H9 (cell line): ENCODE measurements at regions not wholly inside any gene's neighbourhood (a gene's known extent, or its start where the extent isn't known, plus 50 kb on each side); places are given as distances from the start of the nearest gene placed in this dataset.

Experiments used
- DNase-seq: peaks from one replicate; pipeline ENCODE4 v3.0.0-alpha.2; 2017
- H2AFZ ChIP-seq: one replicate; pipeline ENCODE4 v1.6.1; 2013; ENCODE audit warnings: mild to moderate bottlenecking, low read length, control low read depth, moderate library complexity
- H2AK5ac ChIP-seq: 2 replicates; pipeline ENCODE4 v1.6.1; 2013; ENCODE audit warnings: low read length, control low read depth, mixed read lengths; ENCODE audit not compliant: insufficient read length
- H2BK120ac ChIP-seq: one replicate; pipeline ENCODE4 v1.6.1; 2013; ENCODE audit warnings: low read depth, mild to moderate bottlenecking, low read length, control low read depth, inconsistent platforms; ENCODE audit not compliant: poor library complexity, severe bottlenecking
- H2BK12ac ChIP-seq: 2 replicates; pipeline ENCODE4 v1.6.1; 2013; ENCODE audit warnings: low read length, control low read depth, mixed read lengths, low read depth; ENCODE audit not compliant: insufficient read length
- H2BK15ac ChIP-seq: 2 replicates; pipeline ENCODE4 v1.6.1; 2013; ENCODE audit warnings: low read depth, low read length, control low read depth
- H2BK20ac ChIP-seq: one replicate; pipeline ENCODE4 v1.6.1; 2013; ENCODE audit warnings: low read depth, mild to moderate bottlenecking, low read length, control low read depth, inconsistent platforms; ENCODE audit not compliant: poor library complexity, severe bottlenecking
- H2BK5ac ChIP-seq: 2 replicates; pipeline ENCODE4 v1.6.1; 2013; ENCODE audit warnings: low read length, control low read depth, mixed read lengths; ENCODE audit not compliant: insufficient read length
- H3K14ac ChIP-seq: 2 replicates; pipeline ENCODE4 v1.6.1; 2013; ENCODE audit warnings: low read length, control low read depth; ENCODE audit not compliant: insufficient read depth
- H3K18ac ChIP-seq: 2 replicates; pipeline ENCODE4 v1.6.1; 2013; ENCODE audit warnings: low read depth, mild to moderate bottlenecking, mixed read lengths, low read length, control low read depth; ENCODE audit not compliant: insufficient read length
- H3K23ac ChIP-seq: 2 replicates; pipeline ENCODE4 v1.6.1; 2013; ENCODE audit warnings: low read length, control low read depth, mixed read lengths, low read depth; ENCODE audit not compliant: insufficient read length
- H3K23me2 ChIP-seq: 2 replicates; pipeline ENCODE4 v1.6.1; 2013; ENCODE audit warnings: low read depth, mild to moderate bottlenecking, mixed read lengths, low read length, control low read depth; ENCODE audit not compliant: insufficient read length, poor library complexity, severe bottlenecking
- H3K27ac ChIP-seq: 2 replicates; pipeline ENCODE4 v1.5.1; 2013; ENCODE audit warnings: low read length, control low read depth, mixed read lengths, low read depth; ENCODE audit not compliant: insufficient read length
- H3K27me3 ChIP-seq: 2 replicates; pipeline ENCODE4 v1.6.1; 2013; ENCODE audit warnings: low read length, control low read depth, inconsistent platforms; ENCODE audit not compliant: insufficient read depth
- H3K4ac ChIP-seq: 2 replicates; pipeline ENCODE4 v1.6.1; 2013; ENCODE audit warnings: low read depth, mild to moderate bottlenecking, control low read depth, inconsistent platforms, low read length, moderate library complexity
- H3K4me1 ChIP-seq: 2 replicates; pipeline ENCODE4 v1.6.1; 2013; ENCODE audit warnings: low read length, control low read depth, inconsistent platforms; ENCODE audit not compliant: insufficient read depth
- H3K4me2 ChIP-seq: 2 replicates; pipeline ENCODE4 v1.6.1; 2013; ENCODE audit warnings: low read length, control low read depth, mixed read lengths; ENCODE audit not compliant: insufficient read length, insufficient read depth
- H3K56ac ChIP-seq: 2 replicates; pipeline ENCODE4 v1.6.1; 2013; ENCODE audit warnings: low read depth, mild to moderate bottlenecking, mixed read lengths, low read length, control low read depth; ENCODE audit not compliant: insufficient read length
- H3K79me1 ChIP-seq: 2 replicates; pipeline ENCODE4 v1.6.1; 2013; ENCODE audit warnings: low read depth, mild to moderate bottlenecking, moderate library complexity, low read length, control low read depth, inconsistent platforms; ENCODE audit not compliant: insufficient read depth, poor library complexity, severe bottlenecking
- H3K79me2 ChIP-seq: 2 replicates; pipeline ENCODE4 v1.6.1; 2013; ENCODE audit warnings: low read length, control low read depth, inconsistent platforms; ENCODE audit not compliant: insufficient read depth
- H3K9ac ChIP-seq: 2 replicates; pipeline ENCODE4 v1.6.1; 2013; ENCODE audit warnings: low read length, control low read depth, mixed read lengths; ENCODE audit not compliant: insufficient read length; ENCODE audit errors: extremely low read depth
- H3K9me3 ChIP-seq: one replicate; pipeline ENCODE4 v1.6.1; 2013; ENCODE audit warnings: low read depth, low read length, inconsistent platforms; ENCODE audit not compliant: control insufficient read depth
- H3T11ph ChIP-seq: one replicate; pipeline ENCODE4 v1.6.1; 2013; ENCODE audit warnings: mild to moderate bottlenecking, low read length, control low read depth, inconsistent platforms
- H4K20me1 ChIP-seq: one replicate; pipeline ENCODE4 v1.6.1; 2013; ENCODE audit not compliant: control insufficient read depth, insufficient read length, insufficient read depth
- H4K5ac ChIP-seq: 2 replicates; pipeline ENCODE4 v1.6.1; 2013; ENCODE audit warnings: low read depth, mild to moderate bottlenecking, mixed read lengths, low read length, control low read depth; ENCODE audit not compliant: insufficient read length
- H4K8ac ChIP-seq: replicated peaks from 2 replicates; pipeline ENCODE4 v1.6.1; 2013; ENCODE audit warnings: low read length, control low read depth, mixed read lengths, low read depth; ENCODE audit not compliant: insufficient read length
- H4K91ac ChIP-seq: 2 replicates; pipeline ENCODE4 v1.6.1; 2013; ENCODE audit warnings: low read depth, mild to moderate bottlenecking, moderate library complexity, mixed read lengths, low read length, control low read depth; ENCODE audit not compliant: insufficient read length
- H3K27ac Mint-ChIP-seq, 3 experiments: 2 replicates in 2 of 3; 3 replicates in 1 of 3; pipeline ENCODE4 v1.8.0; 2020 to 2021; ENCODE audit warnings: mixed read lengths in 3 of 3, mild to moderate bottlenecking in 1 of 3, moderate library complexity in 1 of 3
- H3K27me3 Mint-ChIP-seq: 2 replicates; pipeline ENCODE4 v1.8.0; 2021; ENCODE audit warnings: low read depth, mild to moderate bottlenecking, moderate library complexity, mixed read lengths
- H3K36me3 Mint-ChIP-seq, 3 experiments: 2 replicates in 2 of 3; 3 replicates in 1 of 3; pipeline ENCODE4 v1.8.0; 2020 to 2021; ENCODE audit warnings: low read depth in 3 of 3, mixed read lengths in 3 of 3; ENCODE audit not compliant: insufficient read depth in 1 of 3
- H3K4me1 Mint-ChIP-seq, 2 experiments: 2 replicates each; pipeline ENCODE4 v1.8.0; 2020; ENCODE audit warnings: mixed read lengths in 2 of 2
- H3K4me3 Mint-ChIP-seq, 2 experiments: 2 replicates in 1 of 2; 3 replicates in 1 of 2; pipeline ENCODE4 v1.8.0; 2020 to 2021; ENCODE audit warnings: mild to moderate bottlenecking in 2 of 2, mixed read lengths in 2 of 2, moderate library complexity in 1 of 2
- H3K9me3 Mint-ChIP-seq, 2 experiments: 2 replicates in 1 of 2; 3 replicates in 1 of 2; pipeline ENCODE4 v1.8.0; 2020; ENCODE audit warnings: mild to moderate bottlenecking in 2 of 2, mixed read lengths in 2 of 2, moderate library complexity in 1 of 2
- CTCF ChIP-seq: fragments of 200-600 bp; sonication (generic); conservative IDR thresholded peaks from 3 replicates; pipeline ENCODE4 v1.8.0; 2021; ENCODE audit warnings: antibody characterized with exemption, mild to moderate bottlenecking
- WGBS: extraction: QIAGEN DNeasy Blood & Tissue Kit; methylation state at CpG from one replicate; pipeline ENCODE4 v1.1.7; 2013; ENCODE audit warnings: missing lambda C conversion rate, low lambda C conversion rate, mixed read lengths; ENCODE audit not compliant: insufficient read length; ENCODE audit errors: extremely low coverage; 5-methylcytosine and 5-hydroxymethylcytosine counted together

GRCh38 chr6:143614235-143614634 lies 63.5 kb upstream of the PHACTR2 start:
- peaks cover 2% of the 10 kb centered on the region; the same call in 1 of the 2 replicates for H3K4me1 ChIP-seq
- H2BK15ac ChIP-seq, result no peak overlapping the region
- no peak overlapping the region for H2AFZ ChIP-seq
- no peak overlapping the region for H2AK5ac ChIP-seq
- H3K4ac ChIP-seq, result no peak overlapping the region
- no peak overlapping the region for H2BK5ac ChIP-seq
- H3K9me3 ChIP-seq, result no peaks in the 10 kb centered on the region
- Mint-ChIP-seq H3K27me3 (peaks cover 2% of the 10 kb centered on the region; the same call in 1 of the 2 replicates), H3K27ac (no peak overlapping the region), H3K36me3 (no peaks in the 10 kb centered on the region), H3K4me1 (0 out of 4 replicates have a peak, but pooled peaks cover 0 to 4% of the 10 kb centered on the region in 2 experiments), H3K9me3 (no peaks in the 10 kb centered on the region), H3K4me3 (no peak overlapping the region)
- H4K5ac ChIP-seq, result no peak overlapping the region
- no peaks in the 10 kb centered on the region for H4K20me1 ChIP-seq
- no peaks in the 10 kb centered on the region for H3K79me1 ChIP-seq
- WGBS, result no CpG with 5 or more reads among the region's 1 CpG
- no peaks in the 10 kb centered on the region for H3K79me2 ChIP-seq
- no peak for TF ChIP-seq CTCF
- H3K27me3 ChIP-seq, result no peaks in the 10 kb centered on the region
- H3K23ac ChIP-seq, result no peak overlapping the region
- H3K27ac ChIP-seq, result no peak overlapping the region
- H2BK120ac ChIP-seq, result no peak overlapping the region
- no peak overlapping the region for H3K9ac ChIP-seq
- no peak overlapping the region for H4K8ac ChIP-seq
- no peak overlapping the region for H3K4me2 ChIP-seq
- H3K18ac ChIP-seq, result no peak overlapping the region
- no peak overlapping the region for H2BK20ac ChIP-seq
- H3K23me2 ChIP-seq, result no peaks in the 10 kb centered on the region
- no peak overlapping the region for H3K14ac ChIP-seq
- no peak overlapping the region for H3T11ph ChIP-seq
- H4K91ac ChIP-seq, result no peak overlapping the region
- no peak for DNase-seq
- no peak overlapping the region for H2BK12ac ChIP-seq
- H3K56ac ChIP-seq, result no peak overlapping the region
